Uterus (tissue), 3 donors: ENCODE measurements at regions not wholly inside any gene's neighbourhood (a gene's known extent, or its start where the extent isn't known, plus 50 kb on each side); places are given as distances from the start of the nearest gene placed in this dataset.

ENCODE experiments used
- DNase-seq, 2 donors: peaks; one replicate each; pipeline ENCODE4 v3.0.0-alpha.2; 2019 to 2020
- H3K27ac ChIP-seq, 2 donors: fragments of 200-600 bp; sonication (generic); 1 replicate in 1 of 2; 2 replicates in 1 of 2; pipeline ENCODE4 v1.5.1; 2016 to 2018
- H3K27me3 ChIP-seq, 2 donors: fragments of 200-600 bp; sonication (generic); one replicate each; pipeline ENCODE4 v1.5.1; 2018 to 2019; ENCODE audit warnings: control low read depth in 1 of 2
- H3K36me3 ChIP-seq, 2 donors: fragments of 200-600 bp; sonication (generic); one replicate each; pipeline ENCODE4 v1.5.1; 2019; ENCODE audit warnings: control low read depth in 1 of 2
- H3K4me1 ChIP-seq, 2 donors: fragments of 200-600 bp; sonication (generic); one replicate each; pipeline ENCODE4 v1.5.1; 2018 to 2019; ENCODE audit warnings: control low read depth in 1 of 2
- H3K4me3 ChIP-seq, 2 donors: fragments of 200-600 bp; sonication (generic); 1 replicate in 1 of 2; 2 replicates in 1 of 2; pipeline ENCODE4 v1.5.1; 2018 to 2019; ENCODE audit warnings: mild to moderate bottlenecking in 1 of 2
- H3K9me3 ChIP-seq, 2 donors: fragments of 200-600 bp; sonication (generic); one replicate each; pipeline ENCODE4 v1.5.1; 2019; ENCODE audit warnings: control low read depth in 1 of 2
- CTCF ChIP-seq, 4 experiments: fragments of 200-600 bp in 2 of 4; fragments of 450-650 bp in 2 of 4; sonication (generic) in 2 of 4; IDR thresholded peaks; one replicate each; pipeline ENCODE4 v1.5.1; 2016 to 2019; ENCODE audit warnings: antibody characterized with exemption in 4 of 4, mild to moderate bottlenecking in 2 of 4, moderate library complexity in 1 of 4
- POLR2A ChIP-seq, 2 donors: fragments of 450-650 bp; IDR thresholded peaks; one replicate each; pipeline ENCODE4 v1.6.1; 2016; ENCODE audit warnings: antibody characterized with exemption in 2 of 2, mild to moderate bottlenecking in 1 of 2, moderate library complexity in 1 of 2
- intact Hi-C: fragments of 100-400 bp; cut with DNase I; formaldehyde crosslinking; loops from one replicate; pipeline ENCODE4 v1.15.1; 2023; ENCODE audit warnings: low total_unique reads
- donor health status: DM: yes; HTN: yes; CAD: no.

- DNase-seq = no peak
- TF ChIP-seq CTCF (IDR thresholded peaks at IDR 0.05) = no peak
- no peak for TF ChIP-seq POLR2A (IDR thresholded peaks at IDR 0.05)
- Histone ChIP-seq H3K4me3 (no peak overlapping the region), H3K36me3 (no peaks in the 10 kb centered on the region), H3K4me1 (no peaks in the 10 kb centered on the region), H3K27me3 (no peaks in the 10 kb centered on the region), H3K9me3 (no peaks in the 10 kb centered on the region), H3K27ac (no peak overlapping the region)
- intact Hi-C loops = no loop called here
Observed at GRCh38 chr2:105631922-105632321, 112.8 kb upstream of the NCK2 start.

GRCh38 chr2:105631011-105631410, 113.7 kb upstream of the NCK2 start:
- H3K36me3 ChIP-seq = no peaks in the 10 kb centered on the region
- TF ChIP-seq POLR2A (IDR thresholded peaks at IDR 0.05) (no peak), CTCF (IDR thresholded peaks at IDR 0.05) (no peak)
- no peaks in the 10 kb centered on the region for H3K27me3 ChIP-seq
- no peak for DNase-seq
- H3K4me1 ChIP-seq = no peaks in the 10 kb centered on the region
- intact Hi-C loops = no loop called here
- H3K4me3 ChIP-seq = no peak overlapping the region
- no peaks in the 10 kb centered on the region for H3K9me3 ChIP-seq
- H3K27ac ChIP-seq = no peak overlapping the region

- no peak for TF ChIP-seq POLR2A (IDR thresholded peaks at IDR 0.05)
- TF ChIP-seq CTCF (IDR thresholded peaks at IDR 0.05) = no peak
- H3K27me3 ChIP-seq = no peaks in the 10 kb centered on the region
- no peak overlapping the region for H3K4me3 ChIP-seq
- H3K27ac ChIP-seq = no peak overlapping the region
- DNase-seq = no peak
- H3K36me3 ChIP-seq = no peaks in the 10 kb centered on the region
- H3K4me1 ChIP-seq = no peaks in the 10 kb centered on the region
- intact Hi-C loops = no loop called here
- no peaks in the 10 kb centered on the region for H3K9me3 ChIP-seq
Observed at GRCh38 chr2:105629634-105630033, 115.1 kb upstream of the NCK2 start.

- H3K4me3 ChIP-seq = no peak overlapping the region
- H3K9me3 ChIP-seq = no peaks in the 10 kb centered on the region
- no peaks in the 10 kb centered on the region for H3K36me3 ChIP-seq
- H3K27ac ChIP-seq = no peak overlapping the region
- TF ChIP-seq CTCF (IDR thresholded peaks at IDR 0.05) = no peak
- no peak for TF ChIP-seq POLR2A (IDR thresholded peaks at IDR 0.05)
- intact Hi-C loops = no loop called here
- H3K4me1 ChIP-seq = no peaks in the 10 kb centered on the region
- H3K27me3 ChIP-seq = no peaks in the 10 kb centered on the region
- no peak for DNase-seq
Observed at GRCh38 chr2:105627534-105627933, 117.2 kb upstream of the NCK2 start.

GRCh38 chr2:105626966-105627340, 117.8 kb upstream of the NCK2 start:
- no peak for TF ChIP-seq POLR2A (IDR thresholded peaks at IDR 0.05)
- TF ChIP-seq CTCF (IDR thresholded peaks at IDR 0.05) = no peak
- no peak overlapping the region for H3K4me3 ChIP-seq
- no peak overlapping the region for H3K27ac ChIP-seq
- no peaks in the 10 kb centered on the region for H3K4me1 ChIP-seq
- no peak for DNase-seq
- intact Hi-C loops = no loop called here
- H3K36me3 ChIP-seq = no peaks in the 10 kb centered on the region
- no peaks in the 10 kb centered on the region for H3K27me3 ChIP-seq
- H3K9me3 ChIP-seq = no peaks in the 10 kb centered on the region
